ENCODE measurements at regions not wholly inside any gene's neighbourhood (a gene's known extent, or its start where the extent isn't known, plus 50 kb on each side); places are given as distances from the start of the nearest gene placed in this dataset.
A peak's percentile ranks its signal among the peaks of the same experiment; 100 is the strongest.

- no peak overlapping the region for H3K27ac ChIP-seq (ENCODE audit: insufficient read depth, low read length)
- H3K27me3 ChIP-seq (ENCODE audit: control insufficient read depth, insufficient read depth, low read length) = peaks cover 2% of the 10 kb centered on the region
- H3K4me1 ChIP-seq (ENCODE audit: control insufficient read depth, extremely low read depth, insufficient read depth, low read length) = no peaks in the 10 kb centered on the region
- H3K9ac ChIP-seq (ENCODE audit: insufficient read depth, low read length) = no peak overlapping the region
- no peaks in the 10 kb centered on the region for H3K9me3 ChIP-seq (ENCODE audit: control insufficient read depth, insufficient read depth, low read depth, low read length)
- no peak overlapping the region for H2AFZ ChIP-seq (ENCODE audit: low read length)
- peak in 1 of 2 donors; percentile 7 for DNase-seq (ENCODE audit: low read depth in 2 of 2)
- no peak overlapping the region for H3K4me2 ChIP-seq (ENCODE audit: extremely low read depth, insufficient read depth, low read length)
- H4K20me1 ChIP-seq (ENCODE audit: control insufficient read depth, extremely low read depth, insufficient read depth, low read length) = no peaks in the 10 kb centered on the region
- no peaks in the 10 kb centered on the region for H3K36me3 ChIP-seq (ENCODE audit: control insufficient read depth, insufficient read depth, low read length)
- H3K4me3 ChIP-seq (replicated peaks in 1 of 4; ENCODE audit: control extremely low read depth in 1 of 4, insufficient read depth in 1 of 4, low read depth in 3 of 4, low read length in 4 of 4) = no peak overlapping the region
- no peaks in the 10 kb centered on the region for H3K79me2 ChIP-seq (ENCODE audit: control insufficient read depth, insufficient read depth, low read length)
- TF ChIP-seq CTCF (conservative IDR thresholded peaks at IDR 0.05 in 1 of 2, IDR thresholded peaks at IDR 0.05 in 1 of 2; ENCODE audit: low read depth in 1 of 2, low read length in 2 of 2) = no peak
- TF ChIP-seq EZH2 (IDR thresholded peaks at IDR 0.05; ENCODE audit: low read length, missing control alignments) = peak; percentile 42
Observed at GRCh38 chr5:56717253-56717987, 97.9 kb upstream of the MAP3K1 start.

GRCh38 chr5:56715986-56716385 is 99.4 kb upstream of the MAP3K1 start:
- no peaks in the 10 kb centered on the region for H4K20me1 ChIP-seq (ENCODE audit: control insufficient read depth, extremely low read depth, insufficient read depth, low read length)
- H3K27me3 ChIP-seq (ENCODE audit: control insufficient read depth, insufficient read depth, low read length) = peaks cover 2% of the 10 kb centered on the region
- H3K4me2 ChIP-seq (ENCODE audit: extremely low read depth, insufficient read depth, low read length) = no peak overlapping the region
- no peak overlapping the region for H2AFZ ChIP-seq (ENCODE audit: low read length)
- no peaks in the 10 kb centered on the region for H3K36me3 ChIP-seq (ENCODE audit: control insufficient read depth, insufficient read depth, low read length)
- no peaks in the 10 kb centered on the region for H3K79me2 ChIP-seq (ENCODE audit: control insufficient read depth, insufficient read depth, low read length)
- H3K27ac ChIP-seq (ENCODE audit: insufficient read depth, low read length) = no peak overlapping the region
- DNase-seq (ENCODE audit: low read depth in 2 of 2) = no peak
- H3K9ac ChIP-seq (ENCODE audit: insufficient read depth, low read length) = no peak overlapping the region
- TF ChIP-seq CTCF (conservative IDR thresholded peaks at IDR 0.05 in 1 of 2, IDR thresholded peaks at IDR 0.05 in 1 of 2; ENCODE audit: low read depth in 1 of 2, low read length in 2 of 2) (no peak), EZH2 (IDR thresholded peaks at IDR 0.05; ENCODE audit: low read length, missing control alignments) (no peak)
- no peaks in the 10 kb centered on the region for H3K4me1 ChIP-seq (ENCODE audit: control insufficient read depth, extremely low read depth, insufficient read depth, low read length)
- no peaks in the 10 kb centered on the region for H3K9me3 ChIP-seq (ENCODE audit: control insufficient read depth, insufficient read depth, low read depth, low read length)
- no peak overlapping the region for H3K4me3 ChIP-seq (replicated peaks in 1 of 4; ENCODE audit: control extremely low read depth in 1 of 4, insufficient read depth in 1 of 4, low read depth in 3 of 4, low read length in 4 of 4)

- no peaks in the 10 kb centered on the region for H3K36me3 ChIP-seq (ENCODE audit: control insufficient read depth, insufficient read depth, low read length)
- no peak for DNase-seq (ENCODE audit: low read depth in 2 of 2)
- H3K4me3 ChIP-seq (replicated peaks in 1 of 4; ENCODE audit: control extremely low read depth in 1 of 4, insufficient read depth in 1 of 4, low read depth in 3 of 4, low read length in 4 of 4) = no peak overlapping the region
- no peaks in the 10 kb centered on the region for H3K9me3 ChIP-seq (ENCODE audit: control insufficient read depth, insufficient read depth, low read depth, low read length)
- no peak overlapping the region for H2AFZ ChIP-seq (ENCODE audit: low read length)
- H3K79me2 ChIP-seq (ENCODE audit: control insufficient read depth, insufficient read depth, low read length) = no peaks in the 10 kb centered on the region
- no peak overlapping the region for H3K4me2 ChIP-seq (ENCODE audit: extremely low read depth, insufficient read depth, low read length)
- no peak overlapping the region for H3K9ac ChIP-seq (ENCODE audit: insufficient read depth, low read length)
- no peaks in the 10 kb centered on the region for H3K27me3 ChIP-seq (ENCODE audit: control insufficient read depth, insufficient read depth, low read length)
- TF ChIP-seq CTCF (conservative IDR thresholded peaks at IDR 0.05 in 1 of 2, IDR thresholded peaks at IDR 0.05 in 1 of 2; ENCODE audit: low read depth in 1 of 2, low read length in 2 of 2) (no peak), EZH2 (IDR thresholded peaks at IDR 0.05; ENCODE audit: low read length, missing control alignments) (no peak)
- no peak overlapping the region for H3K27ac ChIP-seq (ENCODE audit: insufficient read depth, low read length)
- no peaks in the 10 kb centered on the region for H4K20me1 ChIP-seq (ENCODE audit: control insufficient read depth, extremely low read depth, insufficient read depth, low read length)
- no peaks in the 10 kb centered on the region for H3K4me1 ChIP-seq (ENCODE audit: control insufficient read depth, extremely low read depth, insufficient read depth, low read length)
Observed at GRCh38 chr5:56712895-56713591, 102.3 kb upstream of the MAP3K1 start.

Data from fibroblast of lung (primary cell).